A172 (cell line): ENCODE measurements at regions not wholly inside any gene's neighbourhood (a gene's known extent, or its start where the extent isn't known, plus 50 kb on each side); places are given as distances from the start of the nearest gene placed in this dataset.
"Not testable (repeated sequence)": the region's sequence is repeated elsewhere in the genome, so short reads cannot be mapped to it uniquely, and the experiment has no call there.

Source experiments
- DNase-seq: peaks from one replicate; pipeline ENCODE4 v3.0.0-alpha.2; 2015; ENCODE audit warnings: low spot score

DNA sequence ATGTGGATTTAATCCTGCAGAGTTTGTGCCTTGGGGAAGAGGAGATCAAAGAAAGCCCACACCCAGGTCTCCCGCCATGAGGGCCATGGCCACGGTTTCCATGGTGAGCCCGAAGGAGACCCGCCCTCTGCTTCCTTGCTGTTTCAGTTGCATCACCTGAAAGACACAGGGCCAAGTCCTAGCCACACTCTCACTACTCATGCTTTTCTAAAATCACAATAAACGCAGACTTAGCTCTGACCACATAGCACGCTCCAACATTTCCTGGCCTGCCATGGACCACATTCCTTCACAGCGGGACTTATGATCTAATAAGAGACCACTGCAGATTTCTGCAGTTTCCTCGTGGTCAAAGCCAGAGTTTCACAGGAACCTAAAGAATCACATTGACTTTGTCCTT lies 426.0 kb upstream of the NR3C2 start:
- DNase-seq = no peak

DNA sequence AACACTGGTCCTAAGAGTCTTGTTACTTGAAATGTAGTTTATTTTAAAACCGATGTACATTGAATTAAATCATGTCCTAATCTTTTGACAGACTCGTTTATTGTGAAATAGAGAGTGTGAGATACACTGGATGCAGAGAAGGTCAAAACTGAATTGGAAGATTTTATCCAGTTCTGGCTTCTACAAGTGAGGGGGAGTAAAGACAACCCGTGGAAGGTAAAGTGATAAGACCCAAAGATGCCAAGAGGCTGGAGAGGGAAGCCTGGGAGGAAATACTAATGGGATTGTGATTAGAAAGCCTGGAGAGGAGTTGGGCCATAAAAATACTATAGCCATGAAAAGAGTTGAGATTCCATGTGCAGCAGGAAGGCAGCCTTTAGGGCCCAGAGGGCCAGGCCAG lies 424.5 kb upstream of the NR3C2 start:
- no peak for DNase-seq

DNA sequence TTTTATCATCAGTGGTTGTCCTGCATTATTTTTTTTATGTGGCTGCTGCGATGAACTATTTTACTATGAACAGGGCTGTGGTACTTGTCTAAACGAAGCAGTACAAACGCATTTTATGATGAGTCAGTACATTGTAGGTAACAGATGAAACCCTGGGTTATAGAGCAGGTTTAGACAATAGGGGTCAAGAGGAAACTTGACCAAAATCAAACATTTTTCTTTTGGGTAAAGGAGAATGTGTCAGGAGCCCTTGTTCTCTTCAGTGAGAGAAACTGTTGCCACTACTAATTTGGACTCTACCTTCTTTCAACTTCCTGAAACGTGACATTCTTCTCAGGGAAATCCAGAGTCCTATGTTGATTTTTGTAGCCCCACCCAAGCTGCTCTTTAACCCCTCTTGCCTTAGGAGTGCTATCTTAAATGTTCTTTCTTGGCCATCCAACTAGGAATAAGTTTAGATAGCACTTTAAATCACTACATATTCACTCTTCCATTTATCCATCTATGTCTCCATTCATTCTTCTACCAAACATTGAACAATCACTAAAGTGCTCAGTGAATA lies 415.8 kb upstream of the NR3C2 start:
- no peak for DNase-seq

DNA sequence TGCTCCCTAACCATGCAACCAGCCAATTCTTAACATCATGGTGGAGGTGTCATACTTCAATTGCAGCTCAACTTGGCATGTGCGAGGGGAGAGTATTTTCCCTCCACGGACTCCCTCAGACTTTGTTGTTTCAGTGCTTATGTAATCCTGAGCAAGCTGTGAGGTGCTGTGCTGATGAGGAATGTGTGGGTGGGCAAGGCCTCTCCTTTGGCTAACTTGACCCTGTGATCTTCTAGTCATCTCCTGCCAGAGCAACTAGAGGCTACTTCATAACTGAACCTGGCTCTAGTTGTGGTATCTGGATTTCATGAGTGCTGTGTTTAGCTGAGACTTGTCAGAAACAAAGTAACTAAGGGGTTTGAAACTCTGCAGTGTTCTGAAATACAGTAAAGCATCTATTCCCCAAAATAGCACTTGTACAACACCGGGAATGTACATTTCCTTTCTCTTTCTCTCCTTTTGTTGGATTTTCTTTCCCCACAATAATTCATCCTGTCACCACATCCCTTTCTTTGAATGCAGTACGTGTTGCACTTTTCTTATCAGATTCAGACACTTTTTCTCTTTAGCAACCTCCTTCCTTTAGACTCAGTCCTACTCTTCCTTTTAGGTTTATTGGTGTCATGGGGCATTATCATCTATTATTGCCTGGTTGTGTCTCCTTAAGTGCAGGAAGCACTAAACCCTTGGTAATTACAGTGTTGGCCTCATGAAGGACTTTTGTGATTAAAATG lies 415.2 kb upstream of the NR3C2 start:
- DNase-seq = no peak

DNA sequence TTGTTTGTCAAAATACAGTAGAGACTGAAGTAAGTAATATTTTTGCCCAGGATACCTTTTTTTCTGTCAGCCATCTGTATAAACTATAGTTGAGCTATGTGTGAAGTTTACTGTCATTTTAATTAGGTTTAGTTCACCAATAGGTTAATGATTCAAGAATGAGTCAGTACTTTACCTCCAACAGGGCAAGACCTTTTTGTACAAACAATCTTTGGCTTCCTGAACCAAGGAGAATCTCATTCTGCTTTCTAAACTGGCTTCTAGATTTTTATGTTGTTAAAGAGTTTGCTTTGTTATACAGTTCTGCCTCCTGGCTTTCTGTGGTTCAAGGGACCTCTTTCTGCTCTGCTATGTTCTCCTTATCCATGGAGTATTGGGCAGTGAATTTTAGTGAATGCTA lies 412.0 kb upstream of the NR3C2 start:
- no peak for DNase-seq

DNA sequence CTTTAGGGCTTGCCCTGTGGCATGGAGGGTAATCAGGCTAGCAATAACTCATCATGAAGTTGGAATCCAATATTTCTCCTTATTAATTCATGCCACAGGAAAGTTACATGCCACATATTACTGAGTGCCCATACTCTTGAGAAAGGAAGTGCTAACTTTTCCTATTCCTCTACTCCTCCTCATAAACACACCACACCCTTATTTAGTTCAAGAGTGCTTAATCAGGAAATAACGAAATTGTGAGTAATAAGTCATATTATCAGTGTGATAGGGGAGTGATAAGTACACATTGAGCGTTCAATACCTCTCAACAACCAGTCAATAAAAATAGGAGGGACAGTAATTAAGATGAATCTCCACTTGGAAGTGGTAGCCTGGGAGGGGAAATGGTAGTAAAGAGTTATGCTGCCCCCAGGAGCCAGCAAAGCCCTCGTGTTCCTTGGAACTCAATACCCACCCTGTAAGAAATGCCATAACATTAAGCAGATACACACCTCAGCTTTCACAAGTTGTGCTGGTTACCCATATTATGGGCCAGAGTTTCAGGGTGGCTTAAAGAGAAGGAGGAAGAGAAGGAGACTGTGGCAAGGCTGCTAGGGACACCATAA lies 410.0 kb upstream of the NR3C2 start:
- no peak for DNase-seq

DNA sequence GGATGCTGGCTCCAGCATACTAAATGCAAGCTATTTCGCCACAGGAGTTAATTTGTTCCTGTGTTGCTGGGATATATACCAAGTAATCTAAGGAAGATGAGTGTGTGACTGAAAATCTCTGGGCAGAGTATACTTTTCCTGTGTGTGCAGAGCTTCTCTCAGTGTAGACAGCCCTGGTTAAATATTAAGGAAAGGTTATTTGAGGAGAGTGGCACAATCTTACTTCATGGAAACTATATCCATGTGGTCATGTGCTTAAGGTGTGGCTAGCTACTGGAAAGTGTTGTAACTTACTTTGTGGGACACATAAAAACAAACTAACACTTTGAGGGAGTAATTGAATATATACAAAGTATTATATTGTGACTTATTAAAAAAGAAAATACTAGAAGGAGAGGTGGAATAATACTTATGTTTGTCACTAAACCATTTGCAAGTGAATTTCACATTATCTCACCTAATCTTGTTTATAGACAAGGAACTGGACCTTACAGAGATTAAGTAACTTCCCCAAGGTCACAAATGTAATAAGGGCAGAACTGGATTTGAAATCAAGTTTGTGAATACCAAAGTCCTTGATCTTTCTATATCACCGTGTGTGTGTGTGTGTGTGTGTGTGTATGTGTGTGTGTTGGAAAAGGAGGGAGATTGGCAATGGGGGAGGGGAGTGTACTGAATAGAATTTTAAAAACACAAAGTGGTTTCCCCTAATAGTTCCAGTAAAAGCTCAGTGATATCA lies 408.2 kb upstream of the NR3C2 start:
- no peak for DNase-seq

DNA sequence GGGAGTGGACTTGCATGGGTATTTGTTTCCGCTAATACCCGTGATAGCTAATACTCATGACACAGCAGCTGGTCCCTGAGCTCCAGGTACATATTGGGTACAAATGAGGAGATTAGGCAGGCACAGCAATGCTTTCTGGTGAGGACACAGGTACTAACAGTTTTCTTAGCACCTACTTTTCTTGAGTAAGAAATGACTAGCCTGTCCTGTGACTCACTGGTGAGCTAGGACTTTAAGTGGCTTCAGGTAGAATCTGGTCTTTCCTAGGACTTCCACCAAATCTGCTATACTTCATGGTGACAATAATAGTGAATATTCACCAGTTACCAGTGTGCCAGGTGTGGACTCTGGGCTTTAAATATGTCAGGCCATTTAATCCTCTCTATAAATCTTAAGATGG lies 407.4 kb upstream of the NR3C2 start:
- DNase-seq = no peak

DNA sequence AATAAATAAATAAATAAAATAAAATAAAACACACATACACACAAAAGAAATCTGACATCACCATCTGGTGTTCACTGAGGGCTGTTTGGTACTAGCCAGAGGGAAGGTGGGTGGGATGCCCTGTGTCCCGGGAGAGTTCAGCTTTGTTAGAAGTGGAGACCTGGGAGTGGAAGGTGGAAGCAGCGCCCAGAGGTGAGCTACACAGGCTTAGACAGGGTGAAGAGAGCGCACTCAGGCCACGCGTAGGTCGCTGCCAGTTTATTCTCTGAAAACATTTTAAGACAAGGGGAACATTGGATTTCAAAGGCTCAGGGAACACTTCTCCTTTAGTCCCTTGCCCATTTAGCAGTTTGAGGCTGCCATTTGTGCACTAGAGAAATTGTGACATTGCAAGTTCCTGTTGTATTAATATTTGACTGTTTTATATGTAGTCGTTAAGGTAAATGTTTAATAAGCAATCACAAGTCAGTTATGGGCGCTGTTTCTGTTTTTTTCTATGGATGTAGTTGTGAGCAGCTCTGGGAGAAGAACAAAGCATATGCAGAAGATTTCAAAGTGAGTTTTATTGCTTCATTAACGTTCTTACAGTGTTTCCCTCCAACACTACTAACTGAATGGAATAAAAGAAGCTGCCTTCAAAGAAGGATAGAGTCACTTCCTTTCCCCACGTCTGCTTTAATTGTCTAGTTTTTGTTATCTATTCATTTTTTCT lies 405.5 kb upstream of the NR3C2 start:
- no peak for DNase-seq

DNA sequence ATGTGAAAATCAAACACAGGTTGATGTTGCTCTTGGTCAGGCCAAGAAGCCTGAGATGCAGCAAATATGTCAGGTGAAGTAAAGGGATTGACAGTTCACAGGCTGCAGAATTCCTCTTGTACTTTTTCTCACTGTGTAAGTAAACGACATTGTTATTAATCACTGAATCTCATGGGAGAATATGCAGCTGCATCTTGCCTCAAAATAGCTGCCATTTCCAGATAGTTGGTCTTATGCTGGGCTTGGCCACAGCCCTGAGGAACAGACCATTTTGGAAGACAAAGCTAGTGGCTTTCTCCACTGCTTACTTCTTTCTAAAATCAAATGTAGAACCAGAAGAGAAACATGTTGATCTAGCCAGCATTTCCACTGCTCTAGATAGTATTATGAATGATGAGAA lies 403.4 kb upstream of the NR3C2 start:
- DNase-seq = no peak

DNA sequence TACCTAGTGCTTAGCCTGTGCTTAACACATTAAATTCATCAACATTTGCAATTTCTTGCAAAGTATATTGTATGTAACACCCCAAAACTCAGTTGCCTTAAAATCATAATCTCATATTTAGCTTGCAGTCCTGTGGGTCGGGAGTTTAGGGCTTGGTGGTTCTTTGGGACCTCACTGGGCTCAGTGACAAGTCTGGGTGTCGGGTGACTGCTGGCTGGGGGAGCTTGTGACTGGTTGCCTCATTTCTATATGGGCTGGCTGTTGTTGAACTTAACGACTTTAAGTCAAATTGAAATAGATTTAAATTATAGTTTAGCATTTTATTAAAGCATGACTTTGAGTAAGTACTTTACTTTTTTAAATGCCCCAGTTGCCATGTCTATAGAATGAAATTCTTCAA lies 401.4 kb upstream of the NR3C2 start:
- DNase-seq = no peak

DNA sequence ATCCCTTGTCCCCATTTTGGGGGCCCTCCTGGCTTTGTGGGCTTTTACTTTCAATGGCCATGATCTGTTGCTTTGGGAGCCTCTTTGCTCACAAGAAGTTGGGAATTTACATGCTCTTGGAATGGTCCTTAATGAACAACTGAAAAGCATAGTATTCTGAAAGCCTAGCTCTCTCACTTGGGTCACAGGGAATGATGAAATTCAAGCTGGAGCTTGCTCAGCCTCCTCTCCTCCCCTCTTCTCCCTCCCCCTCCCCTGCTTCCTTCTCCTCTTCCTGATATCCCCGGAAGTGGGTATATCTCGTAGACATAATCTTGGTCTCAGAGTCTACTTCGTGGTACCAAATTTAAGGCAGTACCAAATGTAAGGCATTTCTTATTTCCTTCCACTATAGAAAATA lies 400.6 kb upstream of the NR3C2 start:
- DNase-seq = no peak

DNA sequence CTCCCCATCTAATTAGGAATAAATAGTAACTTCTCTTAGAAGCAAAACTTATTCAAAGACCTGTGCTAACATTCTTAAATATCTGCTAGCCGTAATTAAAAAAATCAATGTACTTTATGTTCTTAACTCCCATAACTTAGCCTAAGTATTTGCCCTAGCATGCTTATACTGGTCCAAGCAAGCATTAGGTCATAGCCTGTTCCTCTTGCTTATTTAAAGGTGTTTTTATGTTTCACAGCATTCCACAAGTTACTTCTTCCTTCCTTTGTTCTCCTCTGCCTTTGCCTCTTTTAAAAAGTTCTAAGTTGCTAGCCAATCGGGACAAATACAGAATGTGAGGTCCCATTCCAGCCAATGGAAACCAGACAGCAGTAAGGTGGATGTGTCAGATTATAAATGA lies 395.4 kb upstream of the NR3C2 start:
- not testable (repeated sequence) for DNase-seq

DNA sequence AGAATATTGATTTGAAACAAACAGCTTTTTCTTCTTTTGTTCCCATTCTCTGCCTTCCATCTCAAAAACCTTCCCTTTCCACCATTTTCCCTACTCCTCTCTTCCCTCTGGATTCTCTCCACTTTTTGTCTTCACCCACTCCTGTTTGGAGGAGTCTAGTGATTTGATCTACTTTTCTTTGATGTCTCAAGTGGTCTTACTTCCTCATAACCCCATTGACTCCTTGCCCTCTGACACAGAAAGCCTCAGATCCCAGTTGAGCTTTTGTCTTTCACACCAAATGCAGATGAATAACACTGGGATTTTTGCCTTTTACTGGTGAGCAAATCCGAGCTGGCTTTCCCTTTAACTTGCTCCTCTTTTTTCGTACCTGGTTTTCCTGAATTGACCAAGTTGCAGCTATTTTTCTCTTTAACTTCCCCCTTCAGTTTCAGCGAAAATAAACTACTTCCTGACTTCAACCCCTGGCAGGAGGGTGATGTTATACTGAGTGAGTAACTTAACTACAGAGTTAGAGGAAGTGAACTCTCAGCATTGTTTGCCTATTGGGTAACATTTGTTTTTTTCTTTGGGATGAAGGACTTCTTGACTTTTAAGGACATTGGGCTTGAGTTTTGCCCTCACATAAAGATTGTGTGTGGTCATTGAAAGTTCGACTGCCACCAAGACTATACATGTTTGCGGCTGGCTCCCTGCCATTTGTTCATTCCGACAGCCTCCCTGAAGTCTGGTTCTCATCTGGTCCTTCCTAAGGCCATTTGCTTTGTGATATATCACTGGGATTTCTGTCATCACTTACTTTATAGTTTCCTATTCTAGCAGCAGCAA lies 392.8 kb upstream of the NR3C2 start:
- DNase-seq = peak; percentile 35

DNA sequence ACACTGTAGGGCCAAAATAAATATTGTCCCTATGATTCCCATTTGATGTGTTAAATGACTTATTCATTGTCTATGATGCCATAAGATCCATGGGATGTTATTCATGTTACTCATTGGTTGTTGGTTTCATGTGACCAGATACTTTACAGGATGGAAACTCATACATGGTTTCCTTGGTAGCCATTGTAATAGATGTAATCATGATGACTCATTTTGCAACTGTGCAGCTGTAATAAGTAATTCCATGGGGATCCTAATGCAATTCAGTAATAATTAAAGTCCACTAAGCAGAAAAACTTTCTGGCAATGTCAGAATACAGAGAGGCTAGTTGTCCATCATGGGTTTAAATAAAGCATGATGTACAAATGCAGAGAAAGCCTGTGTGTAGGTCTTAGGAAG lies 389.7 kb upstream of the NR3C2 start:
- peak; percentile 85 for DNase-seq

DNA sequence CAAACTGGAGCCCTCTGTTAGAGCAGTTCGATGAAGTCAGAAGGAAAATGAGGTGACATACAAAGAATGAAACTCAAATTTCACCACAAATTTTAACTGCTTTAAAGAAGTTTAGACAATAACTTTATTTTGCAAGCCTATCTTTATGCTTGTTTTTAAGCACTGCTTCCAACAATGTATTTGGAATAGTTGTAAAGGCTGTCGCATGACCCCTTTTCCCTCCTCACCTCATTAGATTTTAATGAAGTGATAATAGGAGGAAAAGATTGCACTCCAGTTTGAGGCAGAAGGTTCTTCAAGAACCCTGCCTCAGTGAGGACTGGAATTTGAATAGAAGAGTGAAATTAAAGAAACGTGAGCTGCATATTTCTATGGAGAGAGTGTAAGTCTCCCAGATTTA lies 386.1 kb upstream of the NR3C2 start:
- DNase-seq = no peak

DNA sequence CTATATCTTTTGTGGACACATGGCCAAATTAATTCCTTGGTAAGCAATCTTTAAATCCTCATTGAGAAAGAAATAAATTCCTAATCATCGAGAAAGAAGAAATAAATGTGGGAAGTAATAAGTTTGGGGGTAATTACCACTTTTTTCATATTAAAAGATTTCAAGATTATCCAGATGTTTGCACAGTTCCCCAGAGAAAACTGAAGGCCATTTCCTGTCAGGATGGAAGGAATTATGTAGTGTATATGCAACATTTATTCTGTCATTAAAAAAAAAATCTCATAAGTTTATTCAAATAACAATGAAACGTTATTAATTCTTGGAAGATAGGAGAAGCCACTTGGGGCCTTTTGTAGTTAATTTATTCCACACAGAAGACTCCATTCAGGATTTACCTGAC lies 385.6 kb upstream of the NR3C2 start:
- DNase-seq = no peak

DNA sequence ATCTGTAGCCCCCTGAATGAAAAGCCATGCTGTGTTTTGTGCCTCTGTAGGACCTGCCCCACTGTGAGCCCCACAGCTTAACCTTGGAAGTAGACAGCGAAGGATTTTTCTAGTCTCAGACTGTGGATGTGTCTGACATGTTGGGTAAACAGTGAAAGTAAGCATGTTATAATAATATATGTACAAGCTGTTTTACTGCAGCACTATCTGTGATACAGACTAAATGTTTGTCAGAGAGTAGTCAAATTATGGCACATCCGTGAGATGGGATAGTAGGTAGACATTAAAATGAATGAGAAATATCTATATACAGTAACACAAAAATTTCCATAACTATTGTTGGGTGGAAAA lies 381.2 kb upstream of the NR3C2 start:
- DNase-seq = no peak

DNA sequence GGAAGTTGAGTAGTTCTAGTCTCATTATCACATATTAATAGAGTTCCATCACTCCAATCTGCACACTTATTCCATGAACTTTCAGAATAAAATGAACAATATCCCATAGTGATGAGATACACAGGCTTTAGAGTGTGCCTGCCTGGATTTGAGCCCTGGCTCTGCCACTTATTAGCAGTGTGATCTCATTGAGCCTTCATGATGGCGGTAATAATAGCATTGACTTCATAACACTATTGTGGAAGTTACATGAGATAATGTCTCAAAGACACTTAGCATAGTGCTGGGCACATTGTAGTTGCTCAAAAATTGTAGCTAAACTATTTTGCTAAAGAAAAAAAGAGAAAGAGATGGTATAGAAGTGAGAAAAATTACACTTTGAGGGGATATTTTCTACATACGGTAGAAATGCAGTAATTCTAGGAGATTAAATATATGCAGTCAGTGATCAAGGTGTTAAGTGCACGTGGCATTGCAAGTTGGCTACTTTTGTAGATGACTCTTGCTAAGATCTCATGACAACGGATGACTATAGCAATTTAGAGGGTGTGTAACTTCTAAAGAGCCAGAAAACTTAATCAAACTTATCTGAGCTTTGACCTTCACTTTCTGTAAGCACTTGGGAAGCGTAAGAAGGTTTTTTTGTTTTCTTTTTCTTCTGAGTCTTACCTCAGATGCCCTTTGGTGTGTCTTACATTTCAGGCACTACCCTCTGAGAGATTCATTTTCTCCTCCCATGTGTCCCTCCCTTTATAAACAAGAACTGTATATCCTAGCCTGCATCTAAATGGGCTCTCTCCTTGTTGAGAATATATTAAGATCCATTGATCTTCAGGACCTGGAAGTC lies 380.6 kb upstream of the NR3C2 start:
- no peak for DNase-seq

DNA sequence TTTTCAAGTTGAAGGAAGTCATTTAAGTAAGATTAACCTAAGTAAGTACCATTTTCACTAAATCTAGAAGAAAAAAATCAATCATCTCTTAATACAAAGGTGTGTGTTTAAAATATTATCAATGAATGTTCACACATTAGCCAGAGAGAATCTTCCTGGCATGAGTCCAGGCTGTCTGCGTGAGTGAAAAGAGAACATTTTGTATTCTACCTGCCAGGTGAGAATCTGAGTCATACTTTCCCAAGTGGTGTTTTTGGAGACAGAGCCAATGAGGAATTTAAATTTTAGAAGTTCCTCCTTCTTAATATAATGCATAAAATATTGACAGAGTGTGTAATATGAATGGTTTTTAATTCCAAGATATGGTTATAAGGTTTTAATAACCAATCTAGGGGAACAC lies 371.8 kb upstream of the NR3C2 start:
- no peak for DNase-seq

DNA sequence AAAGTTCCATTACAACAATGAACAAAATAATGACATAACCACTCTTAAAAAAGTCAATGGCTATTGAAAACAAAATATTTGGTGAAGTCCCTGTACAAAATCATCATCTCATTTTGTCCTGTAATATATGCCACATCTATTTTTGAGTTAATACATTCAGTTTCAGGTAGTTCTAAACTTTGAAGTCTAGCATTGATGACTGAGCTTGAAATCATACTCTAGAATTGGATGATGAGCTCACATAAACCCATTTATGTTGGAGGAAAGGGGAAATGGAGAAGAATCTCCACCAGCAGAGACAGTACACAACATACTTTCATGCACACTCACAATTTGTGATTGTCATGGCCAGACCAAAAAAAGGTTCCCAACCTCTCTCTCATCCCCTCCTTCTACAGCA lies 371.1 kb upstream of the NR3C2 start:
- no peak for DNase-seq
